ENCODE measurements at regions not wholly inside any gene's neighbourhood (a gene's known extent, or its start where the extent isn't known, plus 50 kb on each side); places are given as distances from the start of the nearest gene placed in this dataset.

DNA sequence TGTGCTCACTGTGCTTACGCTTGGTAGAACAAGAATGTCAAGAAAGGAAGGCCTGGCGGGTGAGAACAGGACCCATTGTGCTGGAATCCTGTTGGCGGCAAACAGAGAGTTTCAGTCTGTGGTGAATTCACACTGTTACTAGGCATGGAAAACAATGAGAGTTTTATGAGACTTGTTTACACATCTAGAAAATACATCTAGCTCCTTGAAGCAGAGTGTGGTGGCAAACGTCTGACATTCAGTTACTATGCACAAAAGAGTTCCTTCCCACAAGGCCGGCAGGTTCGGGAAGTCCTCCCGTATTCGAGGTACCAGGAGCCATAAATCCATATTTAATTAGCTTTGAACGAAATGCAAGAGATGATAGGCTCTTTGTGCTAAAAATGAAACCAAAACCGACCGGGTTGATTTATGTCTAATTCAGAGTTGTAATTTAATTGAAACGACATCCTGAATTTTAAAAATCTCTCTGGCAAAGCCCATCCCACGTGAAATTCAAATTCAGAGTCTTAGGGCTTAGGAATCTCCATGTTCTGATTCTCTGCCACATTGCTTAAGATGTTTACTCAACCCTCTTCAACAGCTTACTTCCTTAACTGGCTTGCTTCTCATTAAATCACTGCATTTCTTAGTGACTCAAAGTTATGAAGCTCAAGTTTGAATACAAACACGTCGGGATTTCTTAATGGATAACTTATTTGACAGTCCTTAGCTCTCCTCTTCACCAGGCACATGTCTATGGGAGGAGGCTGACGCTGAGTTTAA, 299.9 kb upstream of the PITRM1 start:
- TF ChIP-seq POLR2AphosphoS5 (IDR thresholded peaks at IDR 0.05; ENCODE audit: low read depth, low read length) (no peak), SIN3A (IDR thresholded peaks at IDR 0.05; ENCODE audit: borderline replicate concordance, insufficient read depth, low read length) (no peak), TAF1 (IDR thresholded peaks at IDR 0.05; ENCODE audit: borderline replicate concordance, insufficient read depth, low read length) (no peak)
- TF ChIP-seq, protein P1, sequence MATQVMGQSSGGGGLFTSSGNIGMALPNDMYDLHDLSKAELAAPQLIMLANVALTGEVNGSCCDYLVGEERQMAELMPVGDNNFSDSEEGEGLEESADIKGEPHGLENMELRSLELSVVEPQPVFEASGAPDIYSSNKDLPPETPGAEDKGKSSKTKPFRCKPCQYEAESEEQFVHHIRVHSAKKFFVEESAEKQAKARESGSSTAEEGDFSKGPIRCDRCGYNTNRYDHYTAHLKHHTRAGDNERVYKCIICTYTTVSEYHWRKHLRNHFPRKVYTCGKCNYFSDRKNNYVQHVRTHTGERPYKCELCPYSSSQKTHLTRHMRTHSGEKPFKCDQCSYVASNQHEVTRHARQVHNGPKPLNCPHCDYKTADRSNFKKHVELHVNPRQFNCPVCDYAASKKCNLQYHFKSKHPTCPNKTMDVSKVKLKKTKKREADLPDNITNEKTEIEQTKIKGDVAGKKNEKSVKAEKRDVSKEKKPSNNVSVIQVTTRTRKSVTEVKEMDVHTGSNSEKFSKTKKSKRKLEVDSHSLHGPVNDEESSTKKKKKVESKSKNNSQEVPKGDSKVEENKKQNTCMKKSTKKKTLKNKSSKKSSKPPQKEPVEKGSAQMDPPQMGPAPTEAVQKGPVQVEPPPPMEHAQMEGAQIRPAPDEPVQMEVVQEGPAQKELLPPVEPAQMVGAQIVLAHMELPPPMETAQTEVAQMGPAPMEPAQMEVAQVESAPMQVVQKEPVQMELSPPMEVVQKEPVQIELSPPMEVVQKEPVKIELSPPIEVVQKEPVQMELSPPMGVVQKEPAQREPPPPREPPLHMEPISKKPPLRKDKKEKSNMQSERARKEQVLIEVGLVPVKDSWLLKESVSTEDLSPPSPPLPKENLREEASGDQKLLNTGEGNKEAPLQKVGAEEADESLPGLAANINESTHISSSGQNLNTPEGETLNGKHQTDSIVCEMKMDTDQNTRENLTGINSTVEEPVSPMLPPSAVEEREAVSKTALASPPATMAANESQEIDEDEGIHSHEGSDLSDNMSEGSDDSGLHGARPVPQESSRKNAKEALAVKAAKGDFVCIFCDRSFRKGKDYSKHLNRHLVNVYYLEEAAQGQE (IDR thresholded peaks at IDR 0.05; ENCODE audit: insufficient read depth in 1 of 2, low read depth in 2 of 2, low read length in 2 of 2), result no peak
